MM.1S (cell line): ENCODE measurements at regions not wholly inside any gene's neighbourhood (a gene's known extent, or its start where the extent isn't known, plus 50 kb on each side); places are given as distances from the start of the nearest gene placed in this dataset.
"Not testable (repeated sequence)": the region's sequence is repeated elsewhere in the genome, so short reads cannot be mapped to it uniquely, and the experiment has no call there.

Experiments used
- DNase-seq: peaks from one replicate; pipeline ENCODE4 v3.0.0-alpha.2; 2015
- H2AFZ ChIP-seq: fragments of 300-600 bp; sonication (generic); 2 replicates; pipeline ENCODE4 v1.6.0; 2016; ENCODE audit warnings: antibody characterized with exemption, low read length
- H3F3A ChIP-seq: fragments of 300-600 bp; sonication (generic); 2 replicates; pipeline ENCODE4 v1.6.1; 2016; ENCODE audit warnings: mild to moderate bottlenecking, antibody characterized with exemption, low read length, moderate library complexity, mixed read lengths; ENCODE audit not compliant: insufficient read depth
- H3K27ac ChIP-seq: fragments of 300-600 bp; sonication (generic); 2 replicates; pipeline ENCODE4 v1.5.1; 2016; ENCODE audit warnings: mild to moderate bottlenecking, low read length
- H3K27me3 ChIP-seq: fragments of 300-600 bp; sonication (generic); replicated peaks from 2 replicates; pipeline ENCODE4 v1.6.0; 2016; ENCODE audit warnings: low read length; ENCODE audit not compliant: insufficient read depth
- H3K36me3 ChIP-seq: fragments of 300-600 bp; sonication (generic); replicated peaks from 2 replicates; pipeline ENCODE4 v1.6.1; 2016; ENCODE audit warnings: mild to moderate bottlenecking, low read length, mixed read lengths; ENCODE audit not compliant: insufficient read depth
- H3K4me1 ChIP-seq: fragments of 300-600 bp; sonication (generic); 2 replicates; pipeline ENCODE4 v1.6.1; 2016; ENCODE audit warnings: low read length, mixed read lengths
- H3K4me2 ChIP-seq: fragments of 300-600 bp; sonication (generic); 2 replicates; pipeline ENCODE4 v1.6.0; 2016; ENCODE audit warnings: low read depth, low read length
- H3K4me3 ChIP-seq: fragments of 300-600 bp; sonication (generic); 2 replicates; pipeline ENCODE4 v1.5.1; 2016; ENCODE audit warnings: low read length, mixed read lengths
- H3K79me2 ChIP-seq: fragments of 300-600 bp; sonication (generic); 2 replicates; pipeline ENCODE4 v1.6.1; 2016; ENCODE audit warnings: mixed run types, low read length, mixed read lengths
- H3K9ac ChIP-seq: fragments of 300-600 bp; sonication (generic); 2 replicates; pipeline ENCODE4 v1.6.1; 2016; ENCODE audit warnings: low read length, mixed read lengths
- H3K9me2 ChIP-seq: fragments of 300-600 bp; sonication (generic); replicated peaks from 2 replicates; pipeline ENCODE4 v1.6.1; 2016; ENCODE audit warnings: mild to moderate bottlenecking, low read length, mixed read lengths; ENCODE audit not compliant: insufficient read depth
- H3K9me3 ChIP-seq: fragments of 300-600 bp; sonication (generic); replicated peaks from 2 replicates; pipeline ENCODE4 v1.6.1; 2016; ENCODE audit warnings: mild to moderate bottlenecking, low read length, mixed read lengths; ENCODE audit not compliant: insufficient read depth
- H4K20me1 ChIP-seq: fragments of 300-600 bp; sonication (generic); 2 replicates; pipeline ENCODE4 v1.6.1; 2016; ENCODE audit warnings: mild to moderate bottlenecking, low read length, moderate library complexity, mixed read lengths; ENCODE audit not compliant: insufficient read depth
- EZH2 ChIP-seq: fragments of 300-600 bp; sonication (generic); optimal IDR thresholded peaks from 2 replicates; pipeline ENCODE3; 2017; ENCODE audit warnings: low read depth, mild to moderate bottlenecking, antibody characterized with exemption, low read length, mixed read lengths
- EZH2phosphoT487 ChIP-seq: fragments of 300-600 bp; sonication (generic); IDR thresholded peaks from 2 replicates; pipeline ENCODE4 v1.6.1; 2018; ENCODE audit warnings: antibody characterized with exemption, low read length
- TF ChIP-seq, protein P1 (sequence below): fragments of 300-600 bp; sonication (generic); IDR thresholded peaks from 2 replicates; pipeline ENCODE4 v1.5.1; 2016; ENCODE audit warnings: antibody characterized with exemption, low read length, mixed read lengths

DNA sequence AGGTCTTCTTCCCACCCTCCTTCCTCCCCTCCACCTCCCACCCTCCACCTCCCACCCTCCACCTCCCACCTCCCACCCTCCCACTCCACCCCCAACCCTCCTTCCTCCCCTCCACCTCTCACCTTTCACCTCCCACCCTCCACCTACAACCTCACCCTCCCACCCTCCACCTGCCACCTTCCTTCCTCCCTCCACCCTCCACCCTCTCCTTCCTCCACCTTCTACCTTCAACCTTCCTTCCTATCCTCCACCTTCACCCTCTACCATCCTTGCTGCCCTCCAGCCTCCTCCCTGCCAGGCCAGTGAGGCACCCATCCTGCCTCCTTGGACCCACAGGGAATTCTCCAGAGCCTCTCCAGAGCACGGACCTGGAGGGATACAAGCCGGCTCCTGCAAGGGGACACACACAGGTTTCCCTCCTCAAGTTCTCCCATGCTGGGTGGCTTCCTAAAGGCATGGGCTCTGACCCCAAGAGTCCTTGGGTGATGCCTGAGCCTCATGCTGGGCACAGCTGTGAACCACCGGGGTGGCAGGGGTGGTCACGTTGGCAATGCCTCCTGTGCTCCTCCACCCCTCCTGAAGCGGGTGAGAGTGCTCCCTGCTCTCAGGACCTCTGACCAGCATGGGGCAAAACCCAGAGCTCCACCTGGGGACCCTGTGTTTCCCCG is 293.0 kb downstream of the NDUFA10 start:
- H3K4me1 ChIP-seq, result no peaks in the 10 kb centered on the region
- no peaks in the 10 kb centered on the region for H3F3A ChIP-seq
- DNase-seq, result no peak
- H3K79me2 ChIP-seq, result no peaks in the 10 kb centered on the region
- no peaks in the 10 kb centered on the region for H3K9me3 ChIP-seq
- H3K36me3 ChIP-seq, result no peaks in the 10 kb centered on the region
- no peaks in the 10 kb centered on the region for H3K27me3 ChIP-seq
- H3K4me2 ChIP-seq, result no peak overlapping the region
- no peak overlapping the region for H3K9ac ChIP-seq
- no peak overlapping the region for H2AFZ ChIP-seq
- no peak overlapping the region for H3K27ac ChIP-seq
- no peak overlapping the region for H3K4me3 ChIP-seq
- H3K9me2 ChIP-seq, result no peaks in the 10 kb centered on the region
- TF ChIP-seq, protein P1, sequence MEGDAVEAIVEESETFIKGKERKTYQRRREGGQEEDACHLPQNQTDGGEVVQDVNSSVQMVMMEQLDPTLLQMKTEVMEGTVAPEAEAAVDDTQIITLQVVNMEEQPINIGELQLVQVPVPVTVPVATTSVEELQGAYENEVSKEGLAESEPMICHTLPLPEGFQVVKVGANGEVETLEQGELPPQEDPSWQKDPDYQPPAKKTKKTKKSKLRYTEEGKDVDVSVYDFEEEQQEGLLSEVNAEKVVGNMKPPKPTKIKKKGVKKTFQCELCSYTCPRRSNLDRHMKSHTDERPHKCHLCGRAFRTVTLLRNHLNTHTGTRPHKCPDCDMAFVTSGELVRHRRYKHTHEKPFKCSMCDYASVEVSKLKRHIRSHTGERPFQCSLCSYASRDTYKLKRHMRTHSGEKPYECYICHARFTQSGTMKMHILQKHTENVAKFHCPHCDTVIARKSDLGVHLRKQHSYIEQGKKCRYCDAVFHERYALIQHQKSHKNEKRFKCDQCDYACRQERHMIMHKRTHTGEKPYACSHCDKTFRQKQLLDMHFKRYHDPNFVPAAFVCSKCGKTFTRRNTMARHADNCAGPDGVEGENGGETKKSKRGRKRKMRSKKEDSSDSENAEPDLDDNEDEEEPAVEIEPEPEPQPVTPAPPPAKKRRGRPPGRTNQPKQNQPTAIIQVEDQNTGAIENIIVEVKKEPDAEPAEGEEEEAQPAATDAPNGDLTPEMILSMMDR, result no peak
- no peak for TF ChIP-seq EZH2phosphoT487
- TF ChIP-seq EZH2, result no peak
- no peaks in the 10 kb centered on the region for H4K20me1 ChIP-seq

DNA sequence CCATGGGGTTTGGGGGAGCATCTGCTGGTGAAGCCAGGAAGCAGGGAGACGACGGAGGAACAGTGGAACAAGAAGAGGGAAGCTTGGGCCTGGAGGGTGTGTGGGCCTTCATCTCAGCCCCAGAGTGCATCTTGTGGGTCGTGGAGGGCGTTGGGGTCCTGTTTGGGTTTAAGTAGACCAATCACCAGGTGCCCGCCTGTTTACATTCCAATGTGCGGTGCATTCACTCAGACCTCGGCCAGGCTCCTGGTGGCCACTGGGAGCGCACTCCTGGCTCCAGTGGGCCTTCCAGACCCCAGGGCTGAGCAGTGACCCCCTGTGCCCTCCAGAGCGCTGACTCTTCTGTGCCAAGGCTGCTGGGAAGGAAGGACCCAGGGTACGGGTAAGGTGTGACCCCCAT is 293.7 kb downstream of the NDUFA10 start:
- H3K4me3 ChIP-seq, result no peak overlapping the region
- H3K4me1 ChIP-seq, result no peaks in the 10 kb centered on the region
- no peak for DNase-seq
- TF ChIP-seq EZH2 (no peak), EZH2phosphoT487 (no peak)
- TF ChIP-seq, protein P1, result no peak
- H3K36me3 ChIP-seq, result no peaks in the 10 kb centered on the region
- no peaks in the 10 kb centered on the region for H3K9me2 ChIP-seq
- no peaks in the 10 kb centered on the region for H3K27me3 ChIP-seq
- no peak overlapping the region for H3K4me2 ChIP-seq
- H3K9me3 ChIP-seq, result no peaks in the 10 kb centered on the region
- no peak overlapping the region for H2AFZ ChIP-seq
- H3F3A ChIP-seq, result no peaks in the 10 kb centered on the region
- no peak overlapping the region for H3K27ac ChIP-seq
- H3K79me2 ChIP-seq, result no peaks in the 10 kb centered on the region
- no peak overlapping the region for H3K9ac ChIP-seq
- no peaks in the 10 kb centered on the region for H4K20me1 ChIP-seq

DNA sequence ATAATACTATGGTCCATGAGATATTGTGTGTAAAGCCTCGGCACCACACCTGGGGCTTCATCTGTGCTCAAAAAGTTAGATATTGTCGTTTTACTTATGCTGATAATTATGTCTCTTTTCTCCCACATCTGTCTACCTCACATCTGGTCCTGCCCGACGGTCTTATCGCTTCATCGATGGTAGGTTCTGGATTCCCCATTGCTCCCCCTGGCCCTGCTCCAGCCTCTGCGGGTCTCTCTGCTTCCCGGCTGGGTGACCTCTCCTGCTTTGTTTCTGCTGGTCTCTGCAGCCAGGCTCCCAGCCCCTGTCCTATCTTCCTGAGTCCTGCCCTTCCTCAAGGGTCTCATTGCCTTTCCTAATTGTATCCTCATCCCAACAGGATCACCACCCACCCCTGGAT is 294.2 kb downstream of the NDUFA10 start:
- no peak for DNase-seq
- Histone ChIP-seq H3K79me2 (no peaks in the 10 kb centered on the region), H4K20me1 (no peaks in the 10 kb centered on the region), H3K27ac (no peak overlapping the region), H3K4me3 (no peak overlapping the region), H3K9ac (no peak overlapping the region), H2AFZ (no peak overlapping the region), H3K9me3 (no peaks in the 10 kb centered on the region), H3K9me2 (no peaks in the 10 kb centered on the region), H3K4me1 (no peaks in the 10 kb centered on the region), H3K36me3 (no peaks in the 10 kb centered on the region), H3F3A (no peaks in the 10 kb centered on the region), H3K27me3 (no peaks in the 10 kb centered on the region), H3K4me2 (no peak overlapping the region)
- no peak for TF ChIP-seq EZH2phosphoT487
- TF ChIP-seq, protein P1, result no peak
- TF ChIP-seq EZH2, result no peak

DNA sequence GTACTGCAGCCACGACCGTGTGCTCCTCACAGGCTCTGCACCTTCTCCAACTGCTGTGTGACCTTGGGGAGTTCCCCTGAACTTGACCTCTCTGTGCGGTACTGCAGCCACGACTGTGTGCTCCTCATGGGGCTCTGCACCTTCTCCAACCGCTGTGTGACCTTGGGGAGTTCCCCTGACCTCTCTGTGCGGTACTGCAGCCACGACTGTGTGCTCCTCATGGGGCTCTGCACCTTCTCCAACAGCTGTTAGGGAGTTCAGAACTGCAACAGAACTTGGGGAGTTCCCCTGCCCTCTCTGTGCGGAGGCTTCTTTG is 294.6 kb downstream of the NDUFA10 start:
- not testable (repeated sequence) for H3K9me3 ChIP-seq, H3K4me3 ChIP-seq, H3K4me2 ChIP-seq, H3K36me3 ChIP-seq, H3K4me1 ChIP-seq, H3K9me2 ChIP-seq, DNase-seq, H3K9ac ChIP-seq, H4K20me1 ChIP-seq, H3K79me2 ChIP-seq, H3K27me3 ChIP-seq, H3F3A ChIP-seq, H3K27ac ChIP-seq, H2AFZ ChIP-seq
